ENCODE measurements at regions not wholly inside any gene's neighbourhood (a gene's known extent, or its start where the extent isn't known, plus 50 kb on each side); places are given as distances from the start of the nearest gene placed in this dataset.
A peak's percentile ranks its signal among the peaks of the same experiment; 100 is the strongest.

DNA sequence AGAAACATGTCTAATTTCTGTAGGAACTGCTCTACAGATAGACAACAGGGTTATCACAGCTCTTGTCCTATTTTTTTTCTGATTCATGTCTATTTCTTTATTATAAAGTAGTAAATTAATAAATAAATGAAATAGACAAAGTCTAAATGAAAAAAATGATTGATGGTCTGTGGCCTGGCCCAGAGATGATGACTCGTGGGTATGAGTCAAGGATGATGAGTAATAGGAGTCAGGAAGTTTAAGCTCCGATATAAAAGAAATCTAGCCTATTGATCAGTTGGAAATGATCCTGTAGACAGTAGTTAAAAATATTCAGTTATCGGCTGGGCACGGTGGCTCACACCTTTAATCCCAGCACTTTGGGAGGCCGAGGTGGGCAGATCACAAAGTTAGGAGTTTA is 90.6 kb upstream of the RTL1 start:
- no peak overlapping the region for H3K4me3 ChIP-seq (ENCODE audit: low read depth, low read length)
- TF ChIP-seq, protein P1, sequence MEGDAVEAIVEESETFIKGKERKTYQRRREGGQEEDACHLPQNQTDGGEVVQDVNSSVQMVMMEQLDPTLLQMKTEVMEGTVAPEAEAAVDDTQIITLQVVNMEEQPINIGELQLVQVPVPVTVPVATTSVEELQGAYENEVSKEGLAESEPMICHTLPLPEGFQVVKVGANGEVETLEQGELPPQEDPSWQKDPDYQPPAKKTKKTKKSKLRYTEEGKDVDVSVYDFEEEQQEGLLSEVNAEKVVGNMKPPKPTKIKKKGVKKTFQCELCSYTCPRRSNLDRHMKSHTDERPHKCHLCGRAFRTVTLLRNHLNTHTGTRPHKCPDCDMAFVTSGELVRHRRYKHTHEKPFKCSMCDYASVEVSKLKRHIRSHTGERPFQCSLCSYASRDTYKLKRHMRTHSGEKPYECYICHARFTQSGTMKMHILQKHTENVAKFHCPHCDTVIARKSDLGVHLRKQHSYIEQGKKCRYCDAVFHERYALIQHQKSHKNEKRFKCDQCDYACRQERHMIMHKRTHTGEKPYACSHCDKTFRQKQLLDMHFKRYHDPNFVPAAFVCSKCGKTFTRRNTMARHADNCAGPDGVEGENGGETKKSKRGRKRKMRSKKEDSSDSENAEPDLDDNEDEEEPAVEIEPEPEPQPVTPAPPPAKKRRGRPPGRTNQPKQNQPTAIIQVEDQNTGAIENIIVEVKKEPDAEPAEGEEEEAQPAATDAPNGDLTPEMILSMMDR (IDR thresholded peaks at IDR 0.05; ENCODE audit: insufficient read depth, low read length, poor library complexity, severe bottlenecking), result no peak
- no peaks in the 10 kb centered on the region for H3K27me3 ChIP-seq (ENCODE audit: control insufficient read depth, insufficient read depth, low read length)
- no peak for DNase-seq (ENCODE audit: low read depth)
- no peaks in the 10 kb centered on the region for H3K36me3 ChIP-seq (ENCODE audit: control insufficient read depth, insufficient read depth, low read length)

GRCh38 chr14:100994756-100995330 is 91.3 kb upstream of the RTL1 start:
- TF ChIP-seq, protein P1 (IDR thresholded peaks at IDR 0.05; ENCODE audit: insufficient read depth, low read length, poor library complexity, severe bottlenecking), result no peak
- H3K36me3 ChIP-seq (ENCODE audit: control insufficient read depth, insufficient read depth, low read length), result no peaks in the 10 kb centered on the region
- no peak overlapping the region for H3K4me3 ChIP-seq (ENCODE audit: low read depth, low read length)
- H3K27me3 ChIP-seq (ENCODE audit: control insufficient read depth, insufficient read depth, low read length), result no peaks in the 10 kb centered on the region
- no peak for DNase-seq (ENCODE audit: low read depth)

GRCh38 chr14:101000711-101001250 is 97.3 kb upstream of the RTL1 start:
- no peaks in the 10 kb centered on the region for H3K36me3 ChIP-seq (ENCODE audit: control insufficient read depth, insufficient read depth, low read length)
- H3K27me3 ChIP-seq (ENCODE audit: control insufficient read depth, insufficient read depth, low read length), result no peaks in the 10 kb centered on the region
- no peak for DNase-seq (ENCODE audit: low read depth)
- H3K4me3 ChIP-seq (ENCODE audit: low read depth, low read length), result no peak overlapping the region
- TF ChIP-seq, protein P1 (IDR thresholded peaks at IDR 0.05; ENCODE audit: insufficient read depth, low read length, poor library complexity, severe bottlenecking), result no peak

GRCh38 chr14:101001311-101002069 is 98.0 kb upstream of the RTL1 start:
- TF ChIP-seq, protein P1 (IDR thresholded peaks at IDR 0.05; ENCODE audit: insufficient read depth, low read length, poor library complexity, severe bottlenecking), result no peak
- DNase-seq (ENCODE audit: low read depth), result peak; percentile 75
- H3K36me3 ChIP-seq (ENCODE audit: control insufficient read depth, insufficient read depth, low read length), result no peaks in the 10 kb centered on the region
- H3K27me3 ChIP-seq (ENCODE audit: control insufficient read depth, insufficient read depth, low read length), result no peaks in the 10 kb centered on the region
- H3K4me3 ChIP-seq (ENCODE audit: low read depth, low read length), result no peak overlapping the region

- no peak for DNase-seq (ENCODE audit: low read depth)
- TF ChIP-seq, protein P1 (IDR thresholded peaks at IDR 0.05; ENCODE audit: insufficient read depth, low read length, poor library complexity, severe bottlenecking), result no peak
- no peaks in the 10 kb centered on the region for H3K36me3 ChIP-seq (ENCODE audit: control insufficient read depth, insufficient read depth, low read length)
- H3K4me3 ChIP-seq (ENCODE audit: low read depth, low read length), result no peak overlapping the region
- no peaks in the 10 kb centered on the region for H3K27me3 ChIP-seq (ENCODE audit: control insufficient read depth, insufficient read depth, low read length)
Measured at GRCh38 chr14:101002738-101003137, 99.2 kb upstream of the RTL1 start.

Measured in kidney epithelial cell (primary cell).